22Rv1 (cell line): ENCODE measurements at regions not wholly inside any gene's neighbourhood (a gene's known extent, or its start where the extent isn't known, plus 50 kb on each side); places are given as distances from the start of the nearest gene placed in this dataset.

Experiments
- H3K27ac ChIP-seq: fragments of 450-650 bp; 2 replicates; pipeline ENCODE4 v1.5.1; 2017
- CTCF ChIP-seq: fragments of 450-650 bp; IDR thresholded peaks from 2 replicates; pipeline ENCODE4 v1.5.1; 2017; ENCODE audit warnings: mild to moderate bottlenecking
- ZFX ChIP-seq: fragments of 450-650 bp; IDR thresholded peaks from 2 replicates; pipeline ENCODE4 v1.6.1; 2017; ENCODE audit warnings: antibody characterized with exemption, borderline replicate concordance

DNA sequence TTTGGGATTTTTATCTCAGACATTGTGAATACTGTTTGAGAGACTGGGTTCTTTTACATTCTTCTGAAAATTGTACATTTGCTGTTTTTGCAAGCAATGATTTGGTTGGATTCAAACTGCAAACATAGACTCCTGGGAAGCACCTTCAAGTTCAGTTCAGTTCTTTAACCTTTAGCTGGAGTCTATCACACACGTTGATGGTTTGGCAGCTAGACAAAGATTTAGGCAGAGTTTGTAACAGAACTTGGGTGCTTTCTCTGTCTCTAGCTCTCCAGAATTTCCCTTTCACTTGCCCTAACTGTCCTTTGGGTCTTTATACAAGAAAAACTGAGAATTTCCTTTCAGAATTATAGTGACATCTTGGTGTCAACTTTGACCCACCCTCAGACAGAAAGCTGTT, 556.6 kb downstream of the DIAPH3 start:
- TF ChIP-seq CTCF = no peak
- H3K27ac ChIP-seq = peak overlapping the region; percentile 70

GRCh38 chr13:59607780-59608233, 555.9 kb downstream of the DIAPH3 start:
- TF ChIP-seq ZFX (no peak), CTCF (no peak)

GRCh38 chr13:59609421-59609820, 554.3 kb downstream of the DIAPH3 start:
- TF ChIP-seq CTCF = no peak
- TF ChIP-seq ZFX = no peak
- peak overlapping the region; percentile 70; the same call in 1 of the 2 replicates for H3K27ac ChIP-seq

More at GRCh38 chr13:59607780-59608233, 555.9 kb downstream of the DIAPH3 start:
- peak overlapping the region; percentile 70 for H3K27ac ChIP-seq
